Lower lobe of right lung (tissue), 2 donors: ENCODE measurements at regions not wholly inside any gene's neighbourhood (a gene's known extent, or its start where the extent isn't known, plus 50 kb on each side); places are given as distances from the start of the nearest gene placed in this dataset.

Experiments
- ATAC-seq, 2 donors: fragments of 200-7000 bp; cut with Tn5 transposase; one replicate each; pipeline ENCODE4 v1.9.1; 2020 to 2022; ENCODE audit warnings: mild to moderate bottlenecking in 2 of 2, moderate library complexity in 2 of 2
- DNase-seq: peaks from one replicate; pipeline ENCODE4 v3.0.0-alpha.2; 2020
- H3K27ac ChIP-seq: fragments of 200-600 bp; one replicate; pipeline ENCODE4 v1.8.0; 2022
- H3K27me3 ChIP-seq: fragments of 200-600 bp; one replicate; pipeline ENCODE4 v1.8.0; 2022; ENCODE audit warnings: low read depth
- H3K36me3 ChIP-seq: fragments of 200-600 bp; one replicate; pipeline ENCODE4 v1.8.0; 2022; ENCODE audit warnings: mild to moderate bottlenecking
- H3K4me1 ChIP-seq: fragments of 200-600 bp; one replicate; pipeline ENCODE4 v1.8.0; 2022
- H3K4me3 ChIP-seq: fragments of 200-600 bp; one replicate; pipeline ENCODE4 v1.8.0; 2022; ENCODE audit warnings: mild to moderate bottlenecking
- H3K9me3 ChIP-seq: fragments of 200-600 bp; one replicate; pipeline ENCODE4 v1.8.0; 2022
- intact Hi-C: fragments of 100-400 bp; cut with DNase I; formaldehyde crosslinking; loops from one replicate; pipeline ENCODE4 v1.11.0; 2022
- TF ChIP-seq, protein P1 (sequence below): fragments of 200-600 bp; IDR thresholded peaks from one replicate; pipeline ENCODE4 v1.8.0; 2022; ENCODE audit warnings: antibody characterized with exemption, mild to moderate bottlenecking
- donor health status: DM: no; HTN: yes; CAD: no; lungs with severe emphysema.

DNA sequence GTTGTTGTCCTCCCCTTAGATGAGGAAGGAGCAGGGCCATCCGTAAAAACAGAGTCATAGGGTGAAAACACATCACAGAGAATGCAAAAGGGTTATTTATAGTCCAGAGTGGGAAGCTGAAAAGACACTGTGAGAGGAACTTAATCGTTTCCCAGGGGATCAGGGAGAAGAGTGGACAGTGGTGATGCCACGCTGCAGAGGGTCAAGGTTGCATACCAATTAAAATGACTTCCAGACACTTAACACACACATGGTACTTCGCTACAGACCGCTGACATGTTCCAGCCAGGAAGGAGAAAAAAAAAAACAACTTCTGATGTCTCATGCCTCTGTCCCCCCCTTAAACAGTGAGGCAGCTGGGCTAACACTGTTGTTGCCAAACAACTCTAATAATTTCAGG, 713.8 kb upstream of the RBFOX1 start:
- peaks cover 8% of the 10 kb centered on the region for H3K9me3 ChIP-seq

GRCh38 chr16:6616746-6617145, 715.9 kb upstream of the RBFOX1 start:
- H3K4me1 ChIP-seq = no peaks in the 10 kb centered on the region

More for the DNA sequence above, 713.8 kb upstream of the RBFOX1 start:
- no peaks in the 10 kb centered on the region for H3K4me1 ChIP-seq
- ATAC-seq (no peak), DNase-seq (no peak)
- no peak overlapping the region for H3K27ac ChIP-seq
- H3K27me3 ChIP-seq = no peaks in the 10 kb centered on the region
- intact Hi-C loops = no loop called here
- TF ChIP-seq, protein P1, sequence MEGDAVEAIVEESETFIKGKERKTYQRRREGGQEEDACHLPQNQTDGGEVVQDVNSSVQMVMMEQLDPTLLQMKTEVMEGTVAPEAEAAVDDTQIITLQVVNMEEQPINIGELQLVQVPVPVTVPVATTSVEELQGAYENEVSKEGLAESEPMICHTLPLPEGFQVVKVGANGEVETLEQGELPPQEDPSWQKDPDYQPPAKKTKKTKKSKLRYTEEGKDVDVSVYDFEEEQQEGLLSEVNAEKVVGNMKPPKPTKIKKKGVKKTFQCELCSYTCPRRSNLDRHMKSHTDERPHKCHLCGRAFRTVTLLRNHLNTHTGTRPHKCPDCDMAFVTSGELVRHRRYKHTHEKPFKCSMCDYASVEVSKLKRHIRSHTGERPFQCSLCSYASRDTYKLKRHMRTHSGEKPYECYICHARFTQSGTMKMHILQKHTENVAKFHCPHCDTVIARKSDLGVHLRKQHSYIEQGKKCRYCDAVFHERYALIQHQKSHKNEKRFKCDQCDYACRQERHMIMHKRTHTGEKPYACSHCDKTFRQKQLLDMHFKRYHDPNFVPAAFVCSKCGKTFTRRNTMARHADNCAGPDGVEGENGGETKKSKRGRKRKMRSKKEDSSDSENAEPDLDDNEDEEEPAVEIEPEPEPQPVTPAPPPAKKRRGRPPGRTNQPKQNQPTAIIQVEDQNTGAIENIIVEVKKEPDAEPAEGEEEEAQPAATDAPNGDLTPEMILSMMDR = no peak
- H3K4me3 ChIP-seq = no peak overlapping the region
- no peaks in the 10 kb centered on the region for H3K36me3 ChIP-seq

DNA sequence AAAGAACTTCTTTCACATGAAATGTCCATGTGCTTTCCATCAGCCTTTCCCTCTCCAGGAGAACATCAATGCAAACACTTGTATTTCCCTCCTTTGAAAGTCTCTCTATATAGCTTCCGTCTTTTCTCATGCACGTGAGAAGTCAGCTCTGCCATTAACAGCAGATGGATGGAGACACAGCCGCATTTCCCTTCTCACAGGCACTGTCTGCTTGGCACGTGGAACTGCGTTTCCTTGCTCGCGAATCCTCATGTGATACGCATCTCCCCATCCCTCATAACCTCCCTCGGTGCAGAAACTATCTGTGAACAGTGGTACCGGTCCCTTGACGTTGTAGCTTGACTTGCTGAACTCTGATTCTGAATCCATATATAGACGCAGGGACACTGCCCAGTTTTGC, 717.0 kb upstream of the RBFOX1 start:
- Histone ChIP-seq H3K4me3 (no peak overlapping the region), H3K27ac (no peak overlapping the region), H3K9me3 (peaks cover 2% of the 10 kb centered on the region), H3K4me1 (no peaks in the 10 kb centered on the region), H3K36me3 (no peaks in the 10 kb centered on the region), H3K27me3 (no peaks in the 10 kb centered on the region)
- intact Hi-C loops = no loop called here
- DNase-seq (no peak), ATAC-seq (no peak)
- TF ChIP-seq, protein P1 = no peak

More at GRCh38 chr16:6616746-6617145, 715.9 kb upstream of the RBFOX1 start:
- DNase-seq (no peak), ATAC-seq (no peak)
- TF ChIP-seq, protein P1 = no peak
- Histone ChIP-seq H3K27me3 (no peaks in the 10 kb centered on the region), H3K27ac (no peak overlapping the region), H3K36me3 (no peaks in the 10 kb centered on the region), H3K9me3 (peaks cover 8% of the 10 kb centered on the region), H3K4me3 (no peak overlapping the region)
- intact Hi-C loops = no loop called here

GRCh38 chr16:6611535-6611934, 721.1 kb upstream of the RBFOX1 start:
- Histone ChIP-seq H3K27me3 (no peaks in the 10 kb centered on the region), H3K36me3 (no peaks in the 10 kb centered on the region), H3K27ac (no peak overlapping the region), H3K4me1 (no peaks in the 10 kb centered on the region), H3K9me3 (no peaks in the 10 kb centered on the region), H3K4me3 (no peak overlapping the region)
- DNase-seq (no peak), ATAC-seq (no peak)
- intact Hi-C loops = no loop called here
- TF ChIP-seq, protein P1 = no peak

- Histone ChIP-seq H3K9me3 (no peaks in the 10 kb centered on the region), H3K4me1 (no peaks in the 10 kb centered on the region), H3K27me3 (no peaks in the 10 kb centered on the region), H3K36me3 (no peaks in the 10 kb centered on the region), H3K4me3 (no peak overlapping the region), H3K27ac (no peak overlapping the region)
- TF ChIP-seq, protein P1 = no peak
- ATAC-seq = no peak
- DNase-seq = no peak
- intact Hi-C loops = no loop called here
Observed at GRCh38 chr16:6605490-6605889, 727.2 kb upstream of the RBFOX1 start.

DNA sequence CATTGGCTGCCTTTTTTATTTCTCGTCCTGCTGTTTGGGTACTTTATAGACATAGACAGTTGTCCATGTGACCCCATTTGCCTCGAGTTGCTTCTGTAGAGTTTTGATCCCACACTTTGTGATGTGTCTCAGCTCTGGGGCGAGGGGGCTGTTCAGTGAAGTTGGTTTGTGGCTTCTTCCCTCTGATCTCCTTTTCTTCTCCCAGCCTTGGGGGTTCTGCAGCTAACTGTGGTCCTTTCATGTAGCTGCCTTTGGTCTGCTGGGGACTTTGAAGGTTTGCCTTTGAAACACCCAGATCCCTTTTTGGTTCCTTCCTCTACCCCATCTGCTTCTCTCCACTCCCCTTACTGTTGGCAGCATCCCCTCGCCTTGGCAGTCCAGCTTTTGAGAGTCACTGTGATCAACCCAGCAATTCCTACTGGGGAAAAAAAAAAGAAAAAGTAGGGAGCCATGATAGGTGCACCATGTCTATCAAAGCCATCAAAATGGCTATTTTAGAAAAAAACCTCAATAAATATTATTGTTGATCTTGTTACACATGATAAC, 728.8 kb upstream of the RBFOX1 start:
- no peak for DNase-seq

More for the DNA sequence above, 728.8 kb upstream of the RBFOX1 start:
- Histone ChIP-seq H3K4me3 (no peak overlapping the region), H3K36me3 (no peaks in the 10 kb centered on the region), H3K27me3 (no peaks in the 10 kb centered on the region), H3K9me3 (no peaks in the 10 kb centered on the region), H3K27ac (no peak overlapping the region), H3K4me1 (no peaks in the 10 kb centered on the region)
- no peak for ATAC-seq
- intact Hi-C loops = no loop called here
- TF ChIP-seq, protein P1 = no peak
